T-helper 2 cell treated with Interferon-gamma antibody and Interleukin-4, amounts not matched to agents 5 μg/mL and 100 μg/mL, for 36 hours (primary cell): ENCODE measurements at regions not wholly inside any gene's neighbourhood (a gene's known extent, or its start where the extent isn't known, plus 50 kb on each side); places are given as distances from the start of the nearest gene placed in this dataset.
"Not testable (repeated sequence)": the region's sequence is repeated elsewhere in the genome, so short reads cannot be mapped to it uniquely, and the experiment has no call there.

Source experiments
- DNase-seq: peaks from one replicate; pipeline ENCODE4 v3.0.0; 2021; ENCODE audit warnings: low spot score
- H3K27ac Mint-ChIP-seq: one replicate; pipeline ENCODE4 v1.8.0; 2021; ENCODE audit warnings: mild to moderate bottlenecking, mixed read lengths
- H3K27me3 Mint-ChIP-seq: one replicate; pipeline ENCODE4 v1.8.0; 2021; ENCODE audit warnings: low read depth, mixed read lengths
- H3K36me3 Mint-ChIP-seq: one replicate; pipeline ENCODE4 v1.8.0; 2021; ENCODE audit warnings: low read depth, mixed read lengths
- H3K4me1 Mint-ChIP-seq: one replicate; pipeline ENCODE4 v1.8.0; 2021; ENCODE audit warnings: low read depth, mixed read lengths
- H3K4me3 Mint-ChIP-seq: one replicate; pipeline ENCODE4 v1.8.0; 2022; ENCODE audit warnings: mild to moderate bottlenecking, moderate library complexity, mixed read lengths
- H3K9me3 Mint-ChIP-seq: one replicate; pipeline ENCODE4 v1.8.0; 2021; ENCODE audit warnings: mixed read lengths

GRCh38 chr9:61672107-61672541, 482.3 kb downstream of the SPATA31A7 start:
- DNase-seq = not testable (repeated sequence)

GRCh38 chr9:61672645-61673167, 482.9 kb downstream of the SPATA31A7 start:
- H3K36me3 Mint-ChIP-seq, H3K4me3 Mint-ChIP-seq, H3K4me1 Mint-ChIP-seq, H3K27me3 Mint-ChIP-seq, DNase-seq, H3K27ac Mint-ChIP-seq: not testable (repeated sequence)
- H3K9me3 Mint-ChIP-seq = peaks cover 45% of the 10 kb centered on the region

More at GRCh38 chr9:61672107-61672541, 482.3 kb downstream of the SPATA31A7 start:
- H3K27me3 Mint-ChIP-seq, H3K4me1 Mint-ChIP-seq, H3K27ac Mint-ChIP-seq, H3K4me3 Mint-ChIP-seq, H3K36me3 Mint-ChIP-seq: not testable (repeated sequence)
- H3K9me3 Mint-ChIP-seq = peaks cover 42% of the 10 kb centered on the region

- no peaks in the 10 kb centered on the region for H3K4me1 Mint-ChIP-seq
- H3K27me3 Mint-ChIP-seq = no peaks in the 10 kb centered on the region
- DNase-seq = no peak
- H3K36me3 Mint-ChIP-seq = peaks cover 1% of the 10 kb centered on the region
- no peak overlapping the region for H3K4me3 Mint-ChIP-seq
- peaks cover 45% of the 10 kb centered on the region for H3K9me3 Mint-ChIP-seq
- no peak overlapping the region for H3K27ac Mint-ChIP-seq
Measured at GRCh38 chr9:61673247-61673646, 483.4 kb downstream of the SPATA31A7 start.

DNA sequence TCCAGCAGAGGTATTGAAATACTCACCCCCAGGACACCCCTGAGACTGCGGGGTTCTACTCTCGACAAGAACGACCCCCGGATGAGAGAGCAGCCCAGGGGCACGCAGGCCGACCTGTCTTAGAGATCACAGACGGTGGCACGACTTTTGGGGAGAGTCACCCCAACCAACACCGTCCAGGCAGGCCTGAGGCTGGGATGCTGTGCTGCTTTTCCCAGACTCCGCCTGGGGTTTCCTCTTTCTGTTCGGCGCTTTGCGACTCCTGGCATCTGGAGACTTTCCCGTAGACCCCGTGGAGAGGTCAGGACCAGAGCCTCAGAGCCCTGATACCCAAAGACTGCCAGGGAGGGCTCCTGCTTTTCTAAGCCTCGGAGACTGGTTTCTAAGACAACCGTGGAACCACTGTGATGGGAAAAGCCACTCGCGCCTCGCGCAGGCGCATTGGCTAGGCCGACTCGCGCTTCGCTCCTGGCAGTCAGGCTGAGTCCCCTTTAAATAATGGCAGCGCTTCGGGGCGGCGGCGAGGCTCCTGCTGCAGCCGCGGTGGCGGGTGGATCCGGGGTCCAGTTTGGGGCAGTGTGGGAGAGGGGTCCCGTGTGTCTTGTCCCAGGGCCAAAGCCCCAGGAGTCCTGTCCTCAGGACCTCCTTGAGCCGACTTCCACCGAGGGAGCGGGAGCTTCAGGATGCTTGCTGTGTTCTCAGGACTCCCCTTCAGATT, 484.0 kb downstream of the SPATA31A7 start:
- Mint-ChIP-seq H3K4me3 (no peak overlapping the region), H3K9me3 (peaks cover 42% of the 10 kb centered on the region), H3K4me1 (no peaks in the 10 kb centered on the region), H3K36me3 (peaks cover 1% of the 10 kb centered on the region), H3K27ac (no peak overlapping the region), H3K27me3 (no peaks in the 10 kb centered on the region)
- no peak for DNase-seq

DNA sequence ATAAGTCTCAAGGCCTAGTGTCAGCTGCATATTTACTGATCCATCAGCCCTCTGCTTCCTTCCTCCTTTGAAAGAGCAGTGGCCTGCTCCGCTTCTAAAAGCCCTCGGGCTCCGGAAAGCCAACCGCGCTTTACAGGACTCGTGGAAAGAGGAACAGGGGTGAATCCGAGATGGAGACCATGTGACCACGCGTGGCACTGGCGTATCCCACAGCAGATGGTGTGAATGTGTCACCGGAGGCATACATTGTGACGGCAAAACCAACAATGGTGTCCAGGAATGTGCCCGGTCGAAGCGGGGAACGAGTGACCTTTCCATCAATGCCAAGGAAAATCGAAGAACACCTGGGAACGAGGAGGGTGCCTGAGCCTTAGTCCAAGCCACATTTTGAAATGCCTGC, 484.6 kb downstream of the SPATA31A7 start:
- Mint-ChIP-seq H3K4me1 (no peaks in the 10 kb centered on the region), H3K4me3 (no peak overlapping the region), H3K27ac (no peak overlapping the region), H3K36me3 (peaks cover under 1% of the 10 kb centered on the region), H3K9me3 (peaks cover 40% of the 10 kb centered on the region), H3K27me3 (no peaks in the 10 kb centered on the region)
- no peak for DNase-seq

- H3K9me3 Mint-ChIP-seq = peaks cover 42% of the 10 kb centered on the region
- no peak overlapping the region for H3K27ac Mint-ChIP-seq
- H3K4me1 Mint-ChIP-seq = no peaks in the 10 kb centered on the region
- no peak for DNase-seq
- no peaks in the 10 kb centered on the region for H3K27me3 Mint-ChIP-seq
- H3K36me3 Mint-ChIP-seq = no peaks in the 10 kb centered on the region
- no peak overlapping the region for H3K4me3 Mint-ChIP-seq
Measured at GRCh38 chr9:61674882-61675281, 485.0 kb downstream of the SPATA31A7 start.
